Aorta (tissue), 5 donors: ENCODE measurements at regions not wholly inside any gene's neighbourhood (a gene's known extent, or its start where the extent isn't known, plus 50 kb on each side); places are given as distances from the start of the nearest gene placed in this dataset.

Experiments
- ATAC-seq: fragments of 200-7000 bp; cut with Tn5 transposase; one replicate; pipeline ENCODE4 v1.9.1; 2022; ENCODE audit warnings: moderate library complexity; ENCODE audit not compliant: low FRiP score
- DNase-seq, 2 donors: peaks; one replicate each; pipeline ENCODE4 v3.0.0-alpha.2; 2020
- H3K27ac ChIP-seq, 2 donors: one replicate each; pipeline ENCODE4 v1.5.1; 2013; ENCODE audit warnings: low read length in 2 of 2, mild to moderate bottlenecking in 2 of 2, moderate library complexity in 2 of 2, control low read depth in 1 of 2, inconsistent platforms in 1 of 2, low read depth in 1 of 2
- H3K27me3 ChIP-seq, 2 donors: one replicate each; pipeline ENCODE4 v1.6.1; 2013; ENCODE audit warnings: control low read depth in 1 of 2, low read length in 1 of 2, mild to moderate bottlenecking in 1 of 2, moderate library complexity in 1 of 2; ENCODE audit not compliant: insufficient read depth in 2 of 2, control insufficient read depth in 1 of 2
- H3K36me3 ChIP-seq, 2 donors: one replicate each; pipeline ENCODE4 v1.6.1; 2013; ENCODE audit warnings: control low read depth in 1 of 2, low read length in 1 of 2, mild to moderate bottlenecking in 1 of 2; ENCODE audit not compliant: insufficient read depth in 2 of 2, control insufficient read depth in 1 of 2
- H3K4me1 ChIP-seq, 2 donors: one replicate each; pipeline ENCODE4 v1.6.1; 2013; ENCODE audit warnings: low read length in 2 of 2, control low read depth in 1 of 2, mild to moderate bottlenecking in 1 of 2, moderate library complexity in 1 of 2; ENCODE audit not compliant: insufficient read depth in 2 of 2, control insufficient read depth in 1 of 2
- H3K4me3 ChIP-seq, 2 donors: one replicate each; pipeline ENCODE4 v1.5.1; 2013; ENCODE audit warnings: low read length in 2 of 2, control low read depth in 1 of 2, mild to moderate bottlenecking in 1 of 2
- H3K9me3 ChIP-seq: one replicate; pipeline ENCODE4 v1.6.1; 2013; ENCODE audit warnings: mild to moderate bottlenecking, low read length; ENCODE audit not compliant: control insufficient read depth
- WGBS, 2 donors: extraction: QIAGEN DNeasy Blood & Tissue Kit; methylation state at CpG; one replicate each; pipeline ENCODE4 v1.1.7; 2013; 5-methylcytosine and 5-hydroxymethylcytosine counted together
- intact Hi-C, 2 donors: fragments of 100-400 bp; cut with DNase I; formaldehyde crosslinking; loops; one replicate each; pipeline versions ENCODE4 v1.14.2 to v1.15.0; 2022
- donor health status: healthy with polysubstance abuse.
- donor health status: Bipolar disorder and iron deficiency.
- donor health status: DM: no; HTN: no; CAD: no.
- donor health status: DM: no; HTN: no; CAD: no.
- donor health status: DM: yes; HTN: yes; CAD: no.

- H3K27me3 ChIP-seq: no peaks in the 10 kb centered on the region
- no peak for ATAC-seq
- no peak for DNase-seq
- H3K9me3 ChIP-seq: no peaks in the 10 kb centered on the region
- H3K36me3 ChIP-seq: no peaks in the 10 kb centered on the region
- H3K4me3 ChIP-seq: no peak overlapping the region
- H3K4me1 ChIP-seq: no peaks in the 10 kb centered on the region
- no peak overlapping the region for H3K27ac ChIP-seq
- intact Hi-C loops: no loop called here
- 1 to 11% methylated on average over 4 of the region's 4 CpGs for WGBS, 2 donors
These were observed 122.3 kb upstream of the RAB6C start for GRCh38 chr2:129857200-129857599.

DNA sequence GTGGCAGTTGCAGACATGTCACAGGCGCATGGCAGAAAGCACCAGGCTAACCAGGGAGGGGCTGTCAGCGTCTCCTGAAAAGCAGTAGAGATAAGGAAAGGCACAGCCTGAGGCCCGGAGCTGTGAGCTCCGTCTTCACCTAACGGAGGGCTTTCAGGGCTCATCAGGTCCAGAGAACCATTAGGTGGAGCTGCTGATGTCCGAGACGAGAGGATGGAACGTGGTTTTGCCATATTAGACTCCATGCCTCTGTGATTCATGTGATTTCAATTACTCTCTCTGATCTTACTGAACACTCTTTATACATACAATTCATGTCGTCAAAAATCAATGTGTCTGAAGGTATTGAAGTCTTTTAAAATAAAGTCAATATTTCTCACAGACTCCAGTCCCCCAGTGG, 120.3 kb upstream of the RAB6C start:
- 89% methylated on average over 9 of the region's 9 CpGs for WGBS, 2 donors
- ATAC-seq: no peak
- Histone ChIP-seq H3K4me3 (no peak overlapping the region), H3K4me1 (no peaks in the 10 kb centered on the region), H3K27ac (no peak overlapping the region), H3K9me3 (no peaks in the 10 kb centered on the region), H3K36me3 (no peaks in the 10 kb centered on the region), H3K27me3 (no peaks in the 10 kb centered on the region)
- DNase-seq: no peak
- intact Hi-C loops: no loop called here

GRCh38 chr2:129860088-129860487, 119.4 kb upstream of the RAB6C start:
- DNase-seq: no peak
- Histone ChIP-seq H3K27me3 (no peaks in the 10 kb centered on the region), H3K9me3 (no peaks in the 10 kb centered on the region), H3K27ac (no peak overlapping the region), H3K36me3 (no peaks in the 10 kb centered on the region), H3K4me3 (no peak overlapping the region), H3K4me1 (no peaks in the 10 kb centered on the region)
- no peak for ATAC-seq
- intact Hi-C loops: no loop called here

DNA sequence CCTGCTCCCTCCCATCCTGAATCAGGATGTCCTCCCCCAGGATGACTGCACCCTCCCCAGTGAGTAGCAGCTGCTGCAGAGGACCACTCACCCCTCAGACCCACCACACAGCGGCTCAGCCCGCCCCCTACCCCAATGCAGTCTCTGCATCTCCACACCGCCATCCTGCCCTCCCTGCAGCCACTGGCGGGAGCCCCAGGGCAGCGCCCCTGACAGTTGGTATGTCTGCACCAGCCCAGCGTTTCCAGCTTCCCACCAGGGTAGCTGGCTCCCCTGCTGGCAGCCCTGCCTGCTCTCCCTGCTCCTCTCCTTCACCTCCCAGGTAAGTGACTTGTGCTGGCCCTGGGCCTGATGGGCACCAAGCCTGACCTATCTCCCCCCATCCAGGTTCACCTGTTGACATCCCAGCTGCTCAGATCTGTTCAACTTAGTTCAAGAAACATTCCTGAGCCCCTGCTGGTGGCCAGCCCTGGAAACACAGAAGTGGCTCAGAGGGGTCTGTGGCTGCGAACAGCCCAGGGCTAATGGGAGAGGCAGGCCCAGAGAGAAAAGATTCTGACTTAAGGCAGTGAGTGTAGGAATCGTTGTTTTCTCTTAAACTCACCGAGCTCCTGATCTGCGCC, 117.7 kb upstream of the RAB6C start:
- Histone ChIP-seq H3K4me3 (no peak overlapping the region), H3K4me1 (no peaks in the 10 kb centered on the region), H3K9me3 (no peaks in the 10 kb centered on the region), H3K36me3 (no peaks in the 10 kb centered on the region), H3K27me3 (no peaks in the 10 kb centered on the region), H3K27ac (no peak overlapping the region)
- no peak for DNase-seq
- ATAC-seq: no peak
- 90 to 93% methylated on average over 9 to 10 of the region's 10 CpGs for WGBS, 2 donors
- intact Hi-C loops: no loop called here

- DNase-seq (no peak), ATAC-seq (no peak)
- no peak overlapping the region for H3K4me3 ChIP-seq
- WGBS, 2 donors: 93 to 94% methylated on average over 8 of the region's 8 CpGs
- H3K36me3 ChIP-seq: no peaks in the 10 kb centered on the region
- intact Hi-C loops: no loop called here
- H3K9me3 ChIP-seq: no peaks in the 10 kb centered on the region
- no peaks in the 10 kb centered on the region for H3K4me1 ChIP-seq
- no peaks in the 10 kb centered on the region for H3K27me3 ChIP-seq
- H3K27ac ChIP-seq: no peak overlapping the region
These were observed 116.8 kb upstream of the RAB6C start for GRCh38 chr2:129862668-129863067.

GRCh38 chr2:129863350-129863749, 116.1 kb upstream of the RAB6C start:
- no peaks in the 10 kb centered on the region for H3K27me3 ChIP-seq
- ATAC-seq (no peak), DNase-seq (no peak)
- H3K9me3 ChIP-seq: no peaks in the 10 kb centered on the region
- intact Hi-C loops: no loop called here
- no peaks in the 10 kb centered on the region for H3K4me1 ChIP-seq
- H3K36me3 ChIP-seq: no peaks in the 10 kb centered on the region
- H3K27ac ChIP-seq: no peak overlapping the region
- 94% methylated on average over 3 of the region's 3 CpGs for WGBS, 2 donors
- H3K4me3 ChIP-seq: no peak overlapping the region

- Histone ChIP-seq H3K4me1 (no peaks in the 10 kb centered on the region), H3K36me3 (no peaks in the 10 kb centered on the region), H3K27me3 (no peaks in the 10 kb centered on the region), H3K9me3 (no peaks in the 10 kb centered on the region), H3K27ac (no peak overlapping the region), H3K4me3 (no peak overlapping the region)
- ATAC-seq (no peak), DNase-seq (no peak)
- WGBS, 2 donors: 95 to 100% methylated on average over 1 of the region's 1 CpG
- intact Hi-C loops: no loop called here
These were observed 114.7 kb upstream of the RAB6C start for GRCh38 chr2:129864719-129865118.

- no peak overlapping the region for H3K27ac ChIP-seq
- H3K9me3 ChIP-seq: no peaks in the 10 kb centered on the region
- 95 to 96% methylated on average over 11 of the region's 11 CpGs for WGBS, 2 donors
- no peaks in the 10 kb centered on the region for H3K27me3 ChIP-seq
- intact Hi-C loops: no loop called here
- DNase-seq: no peak
- no peaks in the 10 kb centered on the region for H3K4me1 ChIP-seq
- H3K4me3 ChIP-seq: no peak overlapping the region
- no peaks in the 10 kb centered on the region for H3K36me3 ChIP-seq
- ATAC-seq: no peak
These were observed 113.5 kb upstream of the RAB6C start for GRCh38 chr2:129865976-129866375.

GRCh38 chr2:129866391-129866790, 113.1 kb upstream of the RAB6C start:
- Histone ChIP-seq H3K4me1 (no peaks in the 10 kb centered on the region), H3K9me3 (no peaks in the 10 kb centered on the region), H3K4me3 (no peak overlapping the region), H3K27ac (no peak overlapping the region), H3K27me3 (no peaks in the 10 kb centered on the region), H3K36me3 (no peaks in the 10 kb centered on the region)
- 95 to 97% methylated on average over 3 of the region's 3 CpGs for WGBS, 2 donors
- DNase-seq (no peak), ATAC-seq (no peak)
- intact Hi-C loops: no loop called here
